Mesendoderm (in vitro differentiated cells): ENCODE measurements at regions not wholly inside any gene's neighbourhood (a gene's known extent, or its start where the extent isn't known, plus 50 kb on each side); places are given as distances from the start of the nearest gene placed in this dataset.

Experiments
- DNase-seq: peaks from one replicate; pipeline ENCODE4 v3.0.0; 2013
- H2AK5ac ChIP-seq: 2 replicates; pipeline ENCODE4 v1.6.1; 2013; ENCODE audit warnings: low read length, inconsistent platforms
- H2BK120ac ChIP-seq: 2 replicates; pipeline ENCODE4 v1.6.1; 2013; ENCODE audit warnings: low read depth, mild to moderate bottlenecking, low read length, moderate library complexity, mixed read lengths
- H2BK15ac ChIP-seq: replicated peaks from 2 replicates; pipeline ENCODE4 v1.6.1; 2013; ENCODE audit warnings: low read depth, mild to moderate bottlenecking, moderate library complexity
- H2BK5ac ChIP-seq: 2 replicates; pipeline ENCODE4 v1.6.1; 2013; ENCODE audit warnings: low read length, inconsistent platforms
- H3K18ac ChIP-seq: 2 replicates; pipeline ENCODE4 v1.6.1; 2013; ENCODE audit warnings: mild to moderate bottlenecking, low read length, mixed read lengths
- H3K23ac ChIP-seq: one replicate; pipeline ENCODE4 v1.6.1; 2013; ENCODE audit warnings: low read length
- H3K27ac ChIP-seq: 2 replicates; pipeline ENCODE4 v1.5.1; 2013; ENCODE audit warnings: low read depth, mild to moderate bottlenecking, inconsistent platforms, low read length, moderate library complexity
- H3K27me3 ChIP-seq: 2 replicates; pipeline ENCODE4 v1.6.1; 2013; ENCODE audit warnings: low read length, control low read depth, mild to moderate bottlenecking, inconsistent platforms; ENCODE audit not compliant: insufficient read depth, poor library complexity
- H3K36me3 ChIP-seq: 2 replicates; pipeline ENCODE4 v1.6.1; 2013; ENCODE audit warnings: low read length, inconsistent platforms; ENCODE audit not compliant: control insufficient read depth, insufficient read depth
- H3K4ac ChIP-seq: one replicate; pipeline ENCODE4 v1.6.1; 2013; ENCODE audit warnings: low read depth, mild to moderate bottlenecking, low read length, moderate library complexity
- H3K4me1 ChIP-seq: 2 replicates; pipeline ENCODE4 v1.6.1; 2013; ENCODE audit warnings: low read depth, low read length, inconsistent platforms; ENCODE audit not compliant: control insufficient read depth
- H3K4me2 ChIP-seq: 2 replicates; pipeline ENCODE4 v1.6.1; 2013; ENCODE audit warnings: low read length
- H3K4me3 ChIP-seq: 2 replicates; pipeline ENCODE4 v1.5.1; 2013; ENCODE audit warnings: mild to moderate bottlenecking, low read length
- H3K56ac ChIP-seq: one replicate; pipeline ENCODE4 v1.6.1; 2013; ENCODE audit warnings: low read length
- H3K79me1 ChIP-seq: 2 replicates; pipeline ENCODE4 v1.6.1; 2013; ENCODE audit warnings: low read length, inconsistent platforms
- H3K79me2 ChIP-seq: 2 replicates; pipeline ENCODE4 v1.6.1; 2013; ENCODE audit warnings: mild to moderate bottlenecking, low read length; ENCODE audit not compliant: control insufficient read depth, insufficient read depth
- H3K9ac ChIP-seq: 2 replicates; pipeline ENCODE4 v1.6.1; 2013; ENCODE audit warnings: low read length, inconsistent platforms
- H4K5ac ChIP-seq: one replicate; pipeline ENCODE4 v1.6.1; 2013; ENCODE audit warnings: low read length
- H4K8ac ChIP-seq: one replicate; pipeline ENCODE4 v1.6.1; 2013; ENCODE audit warnings: low read depth, mild to moderate bottlenecking, control low read depth, low read length, moderate library complexity
- WGBS: extraction: QIAGEN DNeasy Blood & Tissue Kit; methylation state at CpG from one replicate; pipeline ENCODE4 v1.1.7; 2013; ENCODE audit warnings: low lambda C conversion rate, missing lambda C conversion rate; ENCODE audit not compliant: insufficient coverage; ENCODE audit errors: extremely low coverage; 5-methylcytosine and 5-hydroxymethylcytosine counted together

DNA sequence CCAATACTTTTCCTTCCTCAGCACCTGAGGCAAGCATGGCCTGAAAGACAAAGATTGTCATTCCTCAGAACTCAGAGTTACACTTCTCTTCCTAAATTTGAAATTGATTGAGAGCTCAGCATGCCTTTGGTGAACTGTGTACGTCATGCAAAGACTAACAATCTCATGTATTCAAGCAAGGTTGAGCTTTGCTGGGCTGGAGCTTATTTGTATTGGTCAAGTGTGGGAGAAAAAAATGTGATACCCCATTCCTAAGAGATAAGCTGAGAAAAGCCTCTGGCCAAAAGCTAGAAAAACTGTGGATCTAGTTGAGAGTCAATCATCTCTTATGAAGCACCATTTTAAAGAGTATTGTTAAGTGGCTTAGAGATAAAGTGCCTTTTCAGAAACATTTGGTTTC, 392.2 kb downstream of the RASEF start:
- no CpG with 5 or more reads among the region's 1 CpG for WGBS
- no peak overlapping the region for H3K4ac ChIP-seq
- H3K36me3 ChIP-seq, result no peaks in the 10 kb centered on the region
- H3K23ac ChIP-seq, result no peak overlapping the region
- H2BK15ac ChIP-seq, result no peak overlapping the region
- no peaks in the 10 kb centered on the region for H3K79me2 ChIP-seq
- no peak overlapping the region for H2BK5ac ChIP-seq
- no peak overlapping the region for H3K18ac ChIP-seq
- no peak overlapping the region for H3K56ac ChIP-seq
- no peaks in the 10 kb centered on the region for H3K79me1 ChIP-seq
- no peak overlapping the region for H3K4me3 ChIP-seq
- no peak overlapping the region for H4K8ac ChIP-seq
- H2AK5ac ChIP-seq, result no peak overlapping the region
- H2BK120ac ChIP-seq, result no peak overlapping the region
- no peaks in the 10 kb centered on the region for H3K4me1 ChIP-seq
- no peak overlapping the region for H4K5ac ChIP-seq
- no peak overlapping the region for H3K4me2 ChIP-seq
- no peak overlapping the region for H3K9ac ChIP-seq
- no peaks in the 10 kb centered on the region for H3K27me3 ChIP-seq
- H3K27ac ChIP-seq, result no peak overlapping the region
- DNase-seq, result no peak

DNA sequence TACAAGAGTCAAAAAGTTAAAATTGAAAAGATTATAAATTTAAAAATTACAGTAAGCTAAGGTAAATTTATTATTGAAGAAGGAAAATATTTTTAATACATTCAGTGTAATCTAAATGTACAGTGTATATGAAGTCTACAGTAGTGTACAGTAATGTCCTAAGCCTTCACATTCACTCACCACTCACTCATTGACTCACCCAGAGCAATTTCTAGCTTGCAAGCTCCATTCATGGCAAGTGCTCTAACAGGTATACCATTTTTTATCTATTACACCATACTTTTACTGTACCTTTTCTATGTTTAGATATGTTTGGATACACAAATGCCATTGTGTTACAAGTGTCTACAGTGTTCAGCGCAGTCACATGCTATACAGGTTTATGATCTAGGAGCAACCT, 389.7 kb downstream of the RASEF start:
- Histone ChIP-seq H3K56ac (no peak overlapping the region), H3K4me1 (no peaks in the 10 kb centered on the region), H4K8ac (no peak overlapping the region), H3K27me3 (no peaks in the 10 kb centered on the region), H2BK15ac (no peak overlapping the region), H4K5ac (no peak overlapping the region), H3K79me2 (no peaks in the 10 kb centered on the region), H2BK5ac (no peak overlapping the region), H3K4me2 (no peak overlapping the region), H2BK120ac (no peak overlapping the region), H3K4me3 (no peak overlapping the region), H3K36me3 (no peaks in the 10 kb centered on the region), H3K79me1 (no peaks in the 10 kb centered on the region), H2AK5ac (no peak overlapping the region), H3K18ac (no peak overlapping the region), H3K23ac (no peak overlapping the region), H3K27ac (no peak overlapping the region), H3K9ac (no peak overlapping the region), H3K4ac (no peak overlapping the region)
- no peak for DNase-seq
- no CpG with 5 or more reads among the region's 1 CpG for WGBS

DNA sequence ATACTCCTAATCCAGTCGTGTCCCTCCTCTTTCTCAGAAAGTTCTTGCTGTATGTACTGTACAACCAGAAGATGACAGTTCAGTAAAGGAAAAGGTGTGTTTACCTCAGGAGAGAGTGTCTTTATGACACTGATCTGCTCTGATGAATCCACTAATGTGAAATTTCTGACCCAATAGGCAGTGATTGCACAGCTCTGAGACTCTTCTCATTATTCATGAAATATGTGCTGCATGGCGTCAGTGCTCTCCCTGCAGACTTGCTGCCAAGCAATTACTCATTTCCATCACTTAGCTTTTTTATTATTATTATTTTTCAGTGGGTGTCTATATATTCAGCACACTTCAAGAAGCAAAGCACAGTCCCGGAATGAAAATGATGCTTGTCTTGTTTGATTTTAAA, 389.0 kb downstream of the RASEF start:
- Histone ChIP-seq H3K36me3 (no peaks in the 10 kb centered on the region), H3K79me1 (no peaks in the 10 kb centered on the region), H3K18ac (no peak overlapping the region), H2BK5ac (no peak overlapping the region), H4K8ac (peak overlapping the region; percentile 42), H3K27ac (no peak overlapping the region), H4K5ac (no peak overlapping the region), H3K4ac (no peak overlapping the region), H3K4me1 (no peaks in the 10 kb centered on the region), H3K9ac (no peak overlapping the region), H2BK120ac (no peak overlapping the region), H3K23ac (no peak overlapping the region), H3K27me3 (no peaks in the 10 kb centered on the region), H2AK5ac (no peak overlapping the region), H3K4me2 (no peak overlapping the region), H3K79me2 (no peaks in the 10 kb centered on the region), H3K4me3 (no peak overlapping the region), H3K56ac (no peak overlapping the region), H2BK15ac (no peak overlapping the region)
- no peak for DNase-seq
- WGBS, result no CpG with 5 or more reads among the region's 3 CpGs

DNA sequence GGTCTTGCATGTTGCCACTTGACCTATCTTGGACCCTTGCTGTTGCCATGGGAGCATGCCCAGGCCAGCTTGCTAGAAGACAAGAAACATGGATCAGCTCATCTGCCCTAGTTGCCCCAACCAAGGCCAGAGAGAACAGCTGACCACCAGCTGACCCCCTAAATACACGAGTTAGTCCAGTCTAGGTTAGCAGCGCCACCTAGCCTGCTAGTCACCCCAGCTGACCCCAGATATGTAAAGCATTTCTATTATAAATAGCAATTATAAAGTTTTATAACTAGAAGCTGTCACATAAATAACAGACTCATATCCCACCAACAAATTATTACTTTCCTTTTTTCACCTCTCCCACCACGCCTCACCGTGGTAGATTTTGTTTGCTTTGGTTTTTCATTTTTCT, 387.8 kb downstream of the RASEF start:
- H2BK15ac ChIP-seq, result no peak overlapping the region
- H3K9ac ChIP-seq, result no peak overlapping the region
- no peak for DNase-seq
- H3K27me3 ChIP-seq, result no peaks in the 10 kb centered on the region
- WGBS, result no CpG with 5 or more reads among the region's 4 CpGs
- H2BK120ac ChIP-seq, result no peak overlapping the region
- no peak overlapping the region for H2BK5ac ChIP-seq
- no peak overlapping the region for H3K4me3 ChIP-seq
- no peak overlapping the region for H3K27ac ChIP-seq
- H3K36me3 ChIP-seq, result no peaks in the 10 kb centered on the region
- H4K5ac ChIP-seq, result no peak overlapping the region
- no peaks in the 10 kb centered on the region for H3K79me1 ChIP-seq
- H3K4me1 ChIP-seq, result no peaks in the 10 kb centered on the region
- H4K8ac ChIP-seq, result no peak overlapping the region
- H2AK5ac ChIP-seq, result no peak overlapping the region
- H3K79me2 ChIP-seq, result no peaks in the 10 kb centered on the region
- no peak overlapping the region for H3K4me2 ChIP-seq
- H3K18ac ChIP-seq, result no peak overlapping the region
- H3K56ac ChIP-seq, result no peak overlapping the region
- no peak overlapping the region for H3K23ac ChIP-seq
- H3K4ac ChIP-seq, result no peak overlapping the region

DNA sequence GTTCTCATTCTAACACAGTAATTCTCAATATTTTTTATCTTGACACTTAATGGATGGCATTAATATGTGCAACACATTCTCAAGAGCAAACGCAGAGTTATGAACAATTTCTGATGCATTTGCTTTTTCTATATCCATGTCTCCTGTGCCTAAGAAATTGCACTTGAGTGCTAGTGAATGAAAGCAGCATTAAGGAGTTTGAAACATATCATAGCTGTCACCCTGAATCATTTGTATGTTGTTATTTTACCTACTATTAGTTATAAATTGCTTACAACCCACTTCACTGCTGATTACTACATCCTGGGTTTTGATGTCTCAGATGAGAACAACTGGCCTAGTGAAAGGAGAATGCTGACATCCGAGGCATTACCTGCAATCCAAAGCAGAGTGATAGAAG, 387.3 kb downstream of the RASEF start:
- no peak overlapping the region for H4K8ac ChIP-seq
- no peak overlapping the region for H3K56ac ChIP-seq
- no peak overlapping the region for H2BK120ac ChIP-seq
- H3K18ac ChIP-seq, result no peak overlapping the region
- H2BK5ac ChIP-seq, result no peak overlapping the region
- DNase-seq, result no peak
- WGBS, result no CpG with 5 or more reads among the region's 2 CpGs
- H3K79me2 ChIP-seq, result no peaks in the 10 kb centered on the region
- no peak overlapping the region for H3K4me3 ChIP-seq
- no peak overlapping the region for H2AK5ac ChIP-seq
- no peaks in the 10 kb centered on the region for H3K27me3 ChIP-seq
- H3K79me1 ChIP-seq, result no peaks in the 10 kb centered on the region
- H3K36me3 ChIP-seq, result no peaks in the 10 kb centered on the region
- no peak overlapping the region for H3K23ac ChIP-seq
- no peak overlapping the region for H3K27ac ChIP-seq
- no peak overlapping the region for H2BK15ac ChIP-seq
- no peak overlapping the region for H4K5ac ChIP-seq
- H3K4me1 ChIP-seq, result no peaks in the 10 kb centered on the region
- H3K4me2 ChIP-seq, result no peak overlapping the region
- no peak overlapping the region for H3K9ac ChIP-seq
- H3K4ac ChIP-seq, result no peak overlapping the region

DNA sequence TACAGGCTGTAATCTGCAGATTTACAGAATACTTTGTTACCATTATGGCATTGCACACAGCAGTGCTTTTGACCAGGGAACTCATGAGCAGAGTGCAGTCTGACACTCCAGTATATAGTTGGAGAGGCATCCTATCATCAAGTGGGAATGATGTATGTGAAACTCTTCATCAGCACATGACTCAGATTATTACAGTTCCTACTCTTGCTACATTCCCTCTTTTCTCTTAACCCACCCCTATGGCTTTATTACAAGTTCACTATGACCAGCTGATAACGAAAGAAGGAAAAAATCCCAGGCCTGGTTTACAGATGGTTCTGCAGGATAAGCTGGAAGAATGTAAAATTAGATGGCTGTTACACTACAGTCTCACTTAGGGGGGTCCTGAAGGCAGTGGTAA, 385.9 kb downstream of the RASEF start:
- no peak overlapping the region for H3K9ac ChIP-seq
- no peak overlapping the region for H3K4ac ChIP-seq
- no peak overlapping the region for H4K8ac ChIP-seq
- H3K4me1 ChIP-seq, result no peaks in the 10 kb centered on the region
- no peaks in the 10 kb centered on the region for H3K27me3 ChIP-seq
- H3K79me2 ChIP-seq, result no peaks in the 10 kb centered on the region
- H2BK120ac ChIP-seq, result no peak overlapping the region
- no peak overlapping the region for H2AK5ac ChIP-seq
- DNase-seq, result no peak
- H2BK15ac ChIP-seq, result no peak overlapping the region
- H3K18ac ChIP-seq, result no peak overlapping the region
- H4K5ac ChIP-seq, result no peak overlapping the region
- WGBS, result no CpG with 5 or more reads among the region's 1 CpG
- H3K4me2 ChIP-seq, result no peak overlapping the region
- H2BK5ac ChIP-seq, result no peak overlapping the region
- H3K4me3 ChIP-seq, result no peak overlapping the region
- no peaks in the 10 kb centered on the region for H3K79me1 ChIP-seq
- no peak overlapping the region for H3K56ac ChIP-seq
- H3K36me3 ChIP-seq, result no peaks in the 10 kb centered on the region
- H3K23ac ChIP-seq, result no peak overlapping the region
- H3K27ac ChIP-seq, result no peak overlapping the region
